GM13977 (cell line): ENCODE measurements at regions not wholly inside any gene's neighbourhood (a gene's known extent, or its start where the extent isn't known, plus 50 kb on each side); places are given as distances from the start of the nearest gene placed in this dataset.

Experiments used
- DNase-seq: peaks from one replicate; pipeline ENCODE4 v3.0.0; 2012; ENCODE audit warnings: low spot score
- CTCF ChIP-seq: IDR thresholded peaks from 2 replicates; pipeline ENCODE4 v1.5.1; 2012; ENCODE audit warnings: mild to moderate bottlenecking, control low read depth; ENCODE audit not compliant: insufficient read depth; ENCODE audit errors: extremely low read depth, missing control alignments
- in situ Hi-C: fragments of 300-500 bp; cut with MboI; formaldehyde crosslinking; loops from one replicate; pipeline ENCODE4 v1.12.0; 2022; ENCODE audit warnings: low sequenced_read_pairs, low pct_unique_long_range_greater_than_20kb, mixed read lengths, inconsistent platforms; ENCODE audit not compliant: unreplicated experiment

GRCh38 chr16:50467559-50467942, 80.6 kb upstream of the NKD1 start:
- TF ChIP-seq CTCF, result no peak
- in situ Hi-C loops, result no loop called here
- no peak for DNase-seq

- DNase-seq, result no peak
- in situ Hi-C loops, result no loop called here
- TF ChIP-seq CTCF, result no peak
These were observed 82.0 kb upstream of the NKD1 start for GRCh38 chr16:50466170-50466569.

DNA sequence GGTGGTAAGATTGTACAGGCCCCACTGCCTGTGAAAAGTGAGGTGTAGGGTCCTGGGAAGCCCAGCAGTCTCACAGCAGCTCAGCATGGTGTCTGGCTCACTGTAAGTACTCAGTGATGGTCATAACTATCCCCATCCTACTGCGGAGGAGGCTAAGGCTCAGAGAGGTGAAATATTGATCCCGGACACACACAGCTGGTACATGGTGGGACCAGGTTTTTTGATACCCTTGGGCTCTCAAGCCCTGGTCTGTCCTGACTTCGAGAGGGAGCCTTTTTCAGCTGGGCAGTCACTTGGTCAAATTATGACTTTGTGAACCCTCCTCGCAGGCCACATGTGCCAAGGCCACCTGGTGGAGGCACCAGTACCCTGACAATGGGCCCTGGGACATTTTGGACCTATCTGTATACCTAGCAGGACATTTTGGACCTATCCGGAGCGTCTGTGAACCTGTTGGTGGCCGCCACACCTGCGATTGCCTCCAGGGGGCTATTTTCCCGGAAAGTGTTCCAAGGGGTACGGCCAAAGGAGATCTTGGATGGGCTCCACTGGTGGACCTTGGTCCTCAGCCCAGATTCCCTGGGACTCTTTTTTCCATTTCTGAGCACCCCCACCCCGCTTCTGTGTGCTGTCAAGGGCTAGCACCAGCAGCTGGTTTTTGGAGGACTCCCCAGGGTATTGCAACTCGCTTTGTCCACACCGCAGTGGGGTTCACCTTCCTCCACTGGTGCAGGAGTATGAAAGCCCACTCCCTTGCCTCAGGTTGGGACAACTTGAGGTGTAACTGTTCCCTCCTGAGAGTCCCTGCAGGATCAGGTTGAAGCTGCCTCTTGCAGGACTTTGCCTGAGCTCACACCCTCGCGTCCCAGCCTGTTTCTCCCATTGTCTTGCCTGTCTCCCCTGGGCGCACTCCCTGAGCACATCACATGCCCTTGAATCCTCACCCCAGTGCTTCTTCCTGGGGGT, 83.6 kb upstream of the NKD1 start:
- DNase-seq, result no peak
- no peak for TF ChIP-seq CTCF
- in situ Hi-C loops, result no loop called here

DNA sequence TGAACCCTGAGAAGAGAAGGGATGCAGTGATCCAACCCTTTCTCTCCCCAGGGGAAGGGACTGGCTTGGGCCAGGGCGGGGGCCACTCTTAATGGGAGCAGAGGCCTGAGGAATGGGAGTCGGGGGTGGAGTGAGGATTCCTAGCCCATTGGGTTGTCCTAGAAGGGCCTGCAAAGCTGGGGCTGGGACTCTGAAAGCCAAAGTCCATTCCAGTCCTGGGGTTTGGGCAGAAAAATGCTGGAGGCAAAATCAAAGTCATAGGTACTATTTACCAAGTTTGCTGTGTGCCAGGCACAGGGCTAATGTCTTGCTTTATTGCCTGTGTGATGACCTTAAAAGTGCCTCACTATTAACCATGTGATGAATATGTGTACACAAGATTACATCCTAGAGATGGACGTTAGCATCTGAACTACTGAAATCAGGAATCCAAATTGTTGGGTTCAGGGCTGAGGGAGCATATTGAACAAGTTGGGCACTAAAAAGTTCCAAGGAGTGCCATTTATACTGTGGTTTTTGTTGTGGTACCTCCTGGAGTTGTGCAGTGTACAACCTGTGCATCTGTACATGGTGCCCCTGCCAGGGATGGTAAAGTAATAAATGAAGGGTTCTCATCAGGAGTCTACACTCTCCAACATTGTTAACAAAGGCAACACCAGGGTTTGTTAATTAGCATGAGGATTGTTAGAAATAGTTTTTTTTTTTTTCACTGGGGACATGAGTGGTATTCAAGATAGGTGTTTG, 84.4 kb upstream of the NKD1 start:
- TF ChIP-seq CTCF, result no peak
- in situ Hi-C loops, result no loop called here
- no peak for DNase-seq

GRCh38 chr16:50462793-50463507, 85.2 kb upstream of the NKD1 start:
- no peak for TF ChIP-seq CTCF
- in situ Hi-C loops, result no loop called here
- DNase-seq, result no peak

DNA sequence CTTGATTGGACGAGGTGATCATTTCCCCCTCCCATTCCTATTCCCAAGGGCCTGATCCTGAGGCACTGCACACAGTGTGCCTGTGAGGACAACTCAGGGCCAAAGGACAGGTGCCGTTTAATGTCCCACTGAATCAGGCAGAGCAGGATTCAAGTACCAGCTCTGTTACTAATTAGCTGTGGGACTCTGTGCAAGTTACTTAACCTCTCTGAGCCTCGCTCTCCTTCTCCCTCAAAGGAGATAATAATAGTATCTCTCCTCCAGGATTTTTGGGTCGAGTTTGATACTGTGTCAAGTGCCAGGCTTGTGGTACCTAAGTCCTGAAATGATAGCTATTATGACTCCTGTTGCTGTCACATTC, 86.8 kb upstream of the NKD1 start:
- no peak for DNase-seq
- no peak for TF ChIP-seq CTCF
- in situ Hi-C loops, result no loop called here
